ENCODE measurements at regions not wholly inside any gene's neighbourhood (a gene's known extent, or its start where the extent isn't known, plus 50 kb on each side); places are given as distances from the start of the nearest gene placed in this dataset.

GRCh38 chr5:98292496-98292895 lies 481.0 kb upstream of the RGMB start:
- no peak for DNase-seq (ENCODE audit: low read depth in 2 of 2)

GRCh38 chr5:98296426-98296825 lies 477.0 kb upstream of the RGMB start:
- DNase-seq (ENCODE audit: low read depth in 2 of 2) = peak in 1 of 2 donors; percentile 39

- DNase-seq (ENCODE audit: low read depth in 2 of 2) = no peak
Measured at GRCh38 chr5:98299435-98299834, 474.0 kb upstream of the RGMB start.

GRCh38 chr5:98301547-98301946 lies 471.9 kb upstream of the RGMB start:
- peak in 1 of 2 donors; percentile 38 for DNase-seq (ENCODE audit: low read depth in 2 of 2)

- peak; percentile 11 to 83 for DNase-seq (ENCODE audit: low read depth in 2 of 2)
Measured at GRCh38 chr5:98307811-98308210, 465.7 kb upstream of the RGMB start.

GRCh38 chr5:98308231-98308630 lies 465.2 kb upstream of the RGMB start:
- DNase-seq (ENCODE audit: low read depth in 2 of 2) = peak in 1 of 2 donors; percentile 14

- DNase-seq (ENCODE audit: low read depth in 2 of 2) = peak; percentile 81 to 86
Measured at GRCh38 chr5:98308960-98309359, 464.5 kb upstream of the RGMB start.

- peak; percentile 95 to 100 for DNase-seq (ENCODE audit: low read depth in 2 of 2)
Measured at GRCh38 chr5:98309785-98310598, 463.5 kb upstream of the RGMB start.

GRCh38 chr5:98314292-98314691 lies 459.2 kb upstream of the RGMB start:
- peak in 1 of 2 donors; percentile 91 for DNase-seq (ENCODE audit: low read depth in 2 of 2)

- peak in 1 of 2 donors; percentile 66 for DNase-seq (ENCODE audit: low read depth in 2 of 2)
Measured at GRCh38 chr5:98318386-98318785, 455.1 kb upstream of the RGMB start.

GRCh38 chr5:98319299-98320011 lies 454.0 kb upstream of the RGMB start:
- no peak for DNase-seq (ENCODE audit: low read depth in 2 of 2)

- DNase-seq (ENCODE audit: low read depth in 2 of 2) = no peak
Measured at GRCh38 chr5:98320343-98320742, 453.1 kb upstream of the RGMB start.

- DNase-seq (ENCODE audit: low read depth in 2 of 2) = no peak
Measured at GRCh38 chr5:98321361-98321760, 452.1 kb upstream of the RGMB start.

- peak; percentile 62 to 79 for DNase-seq (ENCODE audit: low read depth in 2 of 2)
Measured at GRCh38 chr5:98325187-98325586, 448.3 kb upstream of the RGMB start.

GRCh38 chr5:98328015-98328414 lies 445.4 kb upstream of the RGMB start:
- DNase-seq (ENCODE audit: low read depth in 2 of 2) = no peak

- DNase-seq (ENCODE audit: low read depth in 2 of 2) = peak; percentile 33 to 36
Measured at GRCh38 chr5:98330871-98331270, 442.6 kb upstream of the RGMB start.

- DNase-seq (ENCODE audit: low read depth in 2 of 2) = no peak
Measured at GRCh38 chr5:98333921-98334320, 439.5 kb upstream of the RGMB start.

- no peak for DNase-seq (ENCODE audit: low read depth in 2 of 2)
Measured at GRCh38 chr5:98334946-98335345, 438.5 kb upstream of the RGMB start.

GRCh38 chr5:98339141-98339848 lies 434.2 kb upstream of the RGMB start:
- no peak for DNase-seq (ENCODE audit: low read depth in 2 of 2)

GRCh38 chr5:98341038-98342032 lies 432.1 kb upstream of the RGMB start:
- peak in 1 of 2 donors; percentile 73 for DNase-seq (ENCODE audit: low read depth in 2 of 2)
